GM19438 (cell line): ENCODE measurements at regions not wholly inside any gene's neighbourhood (a gene's known extent, or its start where the extent isn't known, plus 50 kb on each side); places are given as distances from the start of the nearest gene placed in this dataset.
"Not testable (repeated sequence)": the region's sequence is repeated elsewhere in the genome, so short reads cannot be mapped to it uniquely, and the experiment has no call there.

Source experiments
- ATAC-seq: cut with Tn5 transposase; IDR thresholded peaks from one replicate; pipeline ENCODE4 v1.9.1; 2021; ENCODE audit warnings: low read depth; ENCODE audit not compliant: unreplicated experiment

DNA sequence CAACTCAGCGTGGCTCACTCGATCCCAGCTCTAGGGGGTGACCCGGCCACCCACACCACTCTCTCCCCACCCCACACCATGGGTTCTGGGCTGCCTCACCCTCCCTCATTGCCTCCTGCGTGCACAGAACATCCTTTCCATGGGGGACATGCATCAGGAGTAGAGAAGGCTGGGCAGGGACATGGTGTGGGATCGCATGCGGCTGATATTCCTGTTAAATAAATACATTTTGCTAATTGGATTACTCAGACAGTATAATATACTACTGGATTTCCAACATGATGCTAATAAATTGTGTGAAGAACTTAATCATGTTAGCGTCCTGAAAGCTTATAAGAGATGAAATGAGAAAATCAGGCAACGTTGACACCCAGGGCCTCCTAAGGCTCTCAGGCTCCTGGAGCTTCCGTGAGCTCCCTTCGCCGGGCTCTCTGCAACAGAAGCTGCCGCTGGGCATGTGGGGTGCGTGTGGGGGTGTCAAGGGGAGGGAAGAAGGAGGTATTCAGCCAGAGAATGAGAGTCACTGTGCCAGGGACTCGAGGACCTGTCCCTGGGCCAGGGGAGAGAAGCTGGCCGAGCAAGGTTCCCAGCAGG is 173.1 kb upstream of the TNRC6C start:
- no peak for ATAC-seq

DNA sequence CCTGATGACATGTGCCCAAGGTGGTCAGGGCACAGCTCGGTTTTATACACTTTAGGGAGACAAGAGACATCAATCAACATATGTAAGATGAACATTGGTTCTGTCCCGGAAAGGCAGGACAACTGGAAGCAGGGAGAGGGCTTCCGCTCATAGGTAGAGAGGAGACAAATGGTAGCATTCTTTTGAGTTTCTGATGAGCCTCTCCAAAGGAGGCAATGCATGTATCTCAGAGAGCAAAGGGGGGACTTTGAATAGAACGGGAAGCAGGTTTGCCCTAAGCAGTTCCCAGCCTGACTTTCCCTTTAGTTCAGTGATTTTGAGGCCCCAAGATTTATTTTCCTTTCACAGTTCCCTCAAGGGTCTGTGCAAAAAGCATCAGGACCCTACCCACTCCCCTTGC is 172.4 kb upstream of the TNRC6C start:
- no peak for ATAC-seq

DNA sequence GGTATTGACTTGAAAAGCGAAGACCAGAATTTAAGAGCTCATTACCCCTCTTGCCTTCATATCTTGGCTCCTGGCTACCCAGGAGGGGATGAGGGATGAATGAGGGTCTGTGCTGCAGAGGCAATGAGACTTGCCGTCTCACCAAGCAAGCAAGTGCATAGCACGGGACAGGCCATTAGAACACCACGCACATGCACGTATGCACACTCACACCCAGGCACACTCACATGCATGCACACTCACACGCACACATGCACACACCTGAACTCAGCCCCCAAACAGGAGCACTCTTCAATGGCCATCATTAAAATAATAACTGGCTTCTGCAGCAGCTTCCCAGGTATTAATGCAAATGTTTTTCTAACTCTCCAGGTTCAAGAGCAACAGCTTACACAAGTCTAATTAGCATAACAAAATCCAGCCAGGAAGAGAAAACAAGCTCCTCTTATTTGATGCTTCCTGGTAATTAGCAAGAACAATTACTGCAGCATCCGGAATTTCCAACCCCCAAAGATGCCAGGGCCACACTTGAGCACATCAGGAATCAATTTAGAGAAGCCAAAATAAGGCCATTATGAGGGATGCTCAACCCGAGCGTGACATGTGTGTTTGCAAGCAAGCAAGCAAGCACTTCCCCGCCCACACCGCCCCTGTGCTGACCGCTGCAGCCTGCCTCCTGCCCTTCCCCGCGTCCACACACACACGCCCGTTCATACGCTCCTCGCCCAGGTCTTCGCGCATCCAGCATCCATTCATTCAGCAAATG is 171.6 kb upstream of the TNRC6C start:
- no peak for ATAC-seq

DNA sequence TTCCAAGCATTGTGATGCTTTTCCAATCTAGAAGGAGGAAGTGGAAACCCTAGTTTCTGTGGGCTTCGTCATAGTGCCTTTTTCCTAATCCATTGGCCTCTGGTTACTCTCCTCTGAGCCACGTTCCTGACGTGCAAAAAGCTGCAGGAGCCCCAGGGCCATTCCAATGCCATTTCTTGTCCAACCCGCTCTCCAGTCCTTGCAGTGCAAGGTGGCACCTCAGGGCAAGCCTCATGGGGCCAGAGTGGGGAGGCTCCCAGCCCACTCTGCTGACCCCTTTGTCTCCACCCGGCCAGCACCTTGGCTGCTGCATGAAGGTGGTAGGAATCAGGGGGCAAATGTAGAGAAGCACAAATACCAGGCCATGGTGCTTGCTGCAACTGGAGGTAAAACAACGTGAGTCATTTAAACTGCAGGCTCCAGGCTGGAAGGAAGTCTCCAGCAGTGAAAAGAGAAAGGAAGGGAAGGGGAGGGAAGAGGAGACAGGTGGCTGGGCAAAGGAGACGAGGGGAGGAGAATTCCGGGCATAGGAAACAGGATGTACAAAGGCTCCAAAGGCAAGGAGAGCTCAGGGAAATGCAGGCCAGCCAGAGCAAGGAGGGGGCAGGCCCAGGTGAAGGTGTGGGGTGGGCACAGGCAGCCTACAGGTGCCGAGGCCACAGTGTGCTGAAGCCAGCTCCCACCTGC is 168.2 kb upstream of the TNRC6C start:
- no peak for ATAC-seq

DNA sequence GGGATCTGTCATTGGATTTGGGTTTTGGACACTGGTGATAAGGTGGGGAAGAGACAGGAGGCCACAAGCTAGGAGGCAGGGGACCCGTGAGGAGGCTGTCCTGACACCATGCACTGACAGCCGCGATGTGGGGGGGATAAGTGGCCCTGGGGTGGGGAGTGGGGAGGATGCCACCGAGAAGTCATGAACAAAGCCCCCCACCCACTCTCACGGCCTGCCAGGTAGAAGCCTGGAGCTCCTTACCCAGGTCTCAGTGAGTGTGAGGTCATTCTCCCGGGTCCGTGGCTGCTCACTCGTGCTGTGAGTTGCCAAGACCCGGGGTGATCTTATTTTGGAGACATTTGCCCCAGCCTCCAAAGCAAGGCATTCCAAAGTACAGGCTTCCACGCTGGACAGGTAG is 165.9 kb upstream of the TNRC6C start:
- ATAC-seq, result no peak

DNA sequence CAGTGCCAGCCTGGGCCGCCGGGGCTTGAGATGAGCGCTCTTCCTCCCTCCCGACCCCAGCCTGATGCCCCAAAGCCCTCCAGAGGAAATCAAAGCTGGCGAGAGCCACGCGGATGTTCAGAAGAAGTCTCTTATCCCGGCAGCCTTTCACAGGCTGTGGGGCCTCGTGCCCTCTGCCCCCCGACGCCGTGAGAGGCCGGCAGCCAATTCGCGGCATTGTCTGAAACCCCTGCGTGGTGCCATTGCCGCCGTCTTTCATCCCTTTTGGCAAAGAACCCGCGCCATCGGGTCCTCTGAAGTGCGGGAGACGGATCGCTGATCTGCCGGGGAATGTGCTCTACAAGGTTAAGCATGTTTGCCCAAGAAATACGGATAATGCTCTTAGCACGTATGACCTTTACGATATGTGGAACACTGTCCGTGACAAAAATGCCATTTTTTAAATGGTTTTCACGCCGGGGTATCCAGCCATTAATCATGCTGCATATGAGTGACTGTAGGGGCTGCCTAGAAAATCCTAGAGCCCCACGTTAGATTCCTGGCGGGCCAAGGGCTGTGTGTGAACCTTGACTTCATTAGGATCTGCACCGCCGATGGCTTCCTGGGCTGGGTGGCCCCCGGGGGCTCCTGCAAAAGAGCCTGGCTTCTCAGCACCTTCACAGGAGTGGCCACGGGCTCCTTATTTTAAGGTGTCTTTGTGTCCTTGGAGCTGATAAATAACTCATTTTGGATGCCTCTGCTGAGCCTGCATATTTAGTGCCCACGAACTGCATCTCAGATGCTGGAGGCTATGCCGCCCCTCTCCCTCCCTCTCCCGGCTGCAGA is 165.1 kb upstream of the TNRC6C start:
- ATAC-seq, result no peak

DNA sequence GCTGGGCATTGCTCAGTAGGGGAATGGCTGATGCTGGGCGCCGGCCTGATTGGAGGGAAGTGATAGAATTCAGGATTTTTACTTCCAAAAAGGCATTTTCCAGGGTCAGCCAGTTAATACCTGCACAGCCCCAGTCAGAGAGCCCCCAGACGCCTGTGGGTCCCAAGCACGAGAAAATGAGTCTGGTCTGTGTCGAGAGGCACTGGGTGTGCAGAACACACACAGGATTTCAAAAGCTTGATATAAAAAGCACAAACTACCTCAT is 164.6 kb upstream of the TNRC6C start:
- ATAC-seq, result no peak

DNA sequence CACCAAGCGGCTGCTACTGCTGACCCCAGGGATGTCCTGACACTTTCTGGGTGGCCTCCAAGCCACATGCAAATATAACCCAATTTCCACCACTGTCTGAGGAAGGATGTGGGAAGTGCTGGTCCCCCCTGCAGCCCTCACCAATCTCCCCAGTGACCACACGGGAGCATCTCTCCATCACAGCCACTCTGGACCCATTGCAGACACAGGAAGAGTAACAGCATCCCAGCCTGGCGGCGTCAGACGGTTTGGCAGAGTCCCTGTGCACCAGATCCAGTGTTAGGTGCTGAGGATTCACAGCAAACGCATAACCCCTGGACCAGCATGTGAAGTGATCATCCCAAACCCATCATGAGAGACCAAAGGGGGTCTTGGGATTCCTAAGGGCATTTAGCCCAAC is 163.7 kb upstream of the TNRC6C start:
- no peak for ATAC-seq

DNA sequence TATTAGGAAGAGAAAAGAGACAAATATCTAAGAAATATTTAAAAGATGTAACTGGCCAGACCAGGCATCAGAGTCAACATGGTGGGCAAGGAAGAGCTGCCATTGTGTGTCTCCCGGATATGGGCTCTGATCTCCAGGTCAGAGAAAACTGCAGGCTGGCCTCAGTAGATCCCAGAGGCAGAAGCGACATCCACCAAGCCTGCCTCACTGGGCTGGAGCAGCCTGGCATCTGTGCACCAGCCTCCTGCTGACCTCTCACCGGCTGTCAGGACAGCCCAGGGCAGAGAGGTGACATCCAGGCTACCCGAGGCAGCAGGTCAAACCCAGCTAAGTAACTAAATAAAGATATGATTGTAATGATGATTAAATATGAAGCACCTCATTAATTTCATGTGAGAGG is 162.8 kb upstream of the TNRC6C start:
- ATAC-seq, result no peak

DNA sequence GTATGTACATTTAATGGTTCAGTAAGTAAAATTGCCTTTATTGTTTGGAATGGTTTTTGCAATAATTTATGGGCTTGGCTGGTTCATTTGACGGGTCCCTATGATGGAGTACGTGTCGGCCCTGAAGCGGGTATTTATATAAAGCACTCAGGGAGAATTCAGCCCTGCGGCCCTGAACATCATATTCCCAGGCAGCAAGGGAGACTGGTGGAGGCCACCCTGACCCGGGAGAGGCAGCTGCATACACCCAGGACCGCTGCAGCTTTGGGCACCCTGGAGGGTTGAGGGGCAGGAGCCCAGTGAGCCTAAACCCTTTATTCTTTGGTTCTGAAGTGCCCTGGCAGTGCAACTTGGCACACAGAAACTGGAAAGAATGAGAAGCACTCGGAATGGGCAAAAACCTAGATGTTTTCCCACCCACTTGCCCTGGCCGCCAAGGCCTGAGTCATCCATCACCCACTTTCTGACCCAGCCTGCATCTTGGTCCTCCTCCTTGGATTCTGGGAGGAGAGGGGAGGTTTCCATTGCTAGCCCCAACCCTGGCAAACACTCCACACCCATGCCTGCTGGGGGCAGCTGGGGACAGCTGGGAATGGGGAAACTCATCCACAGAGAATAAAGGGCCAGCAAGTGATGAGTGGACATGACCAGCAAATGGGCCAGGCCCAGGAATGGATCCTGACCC is 162.2 kb upstream of the TNRC6C start:
- ATAC-seq, result no peak

DNA sequence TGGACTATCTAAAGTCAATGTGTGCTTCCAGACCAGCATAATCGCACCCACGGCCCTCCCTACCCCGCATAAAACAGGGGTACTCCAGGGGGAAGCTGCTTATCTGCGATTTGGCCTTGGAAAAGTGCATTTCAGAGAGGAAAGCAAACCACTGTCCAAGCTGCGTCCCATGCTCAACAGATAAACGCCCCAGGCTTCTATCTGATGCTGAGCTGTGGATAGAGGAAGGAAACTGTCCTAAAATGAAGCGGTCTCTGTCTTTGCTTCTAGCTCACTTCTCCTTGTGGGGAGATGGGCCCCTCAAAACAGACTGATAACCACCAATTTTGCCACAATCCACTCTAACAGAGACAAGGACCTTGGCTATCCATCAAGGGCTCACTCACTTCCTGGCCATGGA is 160.5 kb upstream of the TNRC6C start:
- ATAC-seq, result no peak

DNA sequence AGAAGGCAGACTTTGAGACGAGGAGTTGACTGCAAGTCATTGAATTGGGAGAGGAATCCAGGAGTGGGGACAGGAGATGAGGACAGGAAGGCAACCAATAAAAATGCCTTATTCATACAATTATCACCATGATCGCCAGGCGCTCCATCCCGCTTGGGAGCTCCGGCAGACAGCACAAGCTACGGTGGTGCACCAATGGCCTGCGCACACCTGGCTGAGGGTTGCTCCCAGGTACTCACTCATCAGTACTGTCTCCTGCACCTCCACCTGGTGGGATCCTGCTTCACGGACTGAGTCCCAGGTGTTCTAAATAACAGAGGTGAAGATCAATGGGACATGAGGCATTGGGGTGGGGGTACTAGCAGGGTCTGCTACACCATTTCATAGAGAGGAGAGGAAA is 160.0 kb upstream of the TNRC6C start:
- no peak for ATAC-seq

DNA sequence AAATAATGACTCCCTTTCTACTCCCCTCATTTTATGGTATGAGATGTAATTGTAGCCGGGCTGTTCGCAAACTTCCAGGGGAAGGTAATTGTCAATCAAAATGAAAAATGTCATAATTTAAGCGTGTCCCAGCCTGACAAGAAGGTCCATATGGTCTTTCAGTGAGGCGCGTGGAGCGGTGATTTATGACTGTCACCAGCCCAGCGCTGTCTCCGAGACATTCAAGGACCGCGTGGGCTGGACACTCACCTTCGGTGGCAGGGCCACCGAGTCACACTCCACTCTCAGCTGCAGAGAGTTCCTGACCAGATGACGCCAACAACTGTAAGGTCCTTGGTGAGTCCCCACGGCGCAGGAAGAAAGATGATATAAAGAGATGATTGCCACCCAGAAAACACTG is 157.7 kb upstream of the TNRC6C start:
- ATAC-seq, result no peak

DNA sequence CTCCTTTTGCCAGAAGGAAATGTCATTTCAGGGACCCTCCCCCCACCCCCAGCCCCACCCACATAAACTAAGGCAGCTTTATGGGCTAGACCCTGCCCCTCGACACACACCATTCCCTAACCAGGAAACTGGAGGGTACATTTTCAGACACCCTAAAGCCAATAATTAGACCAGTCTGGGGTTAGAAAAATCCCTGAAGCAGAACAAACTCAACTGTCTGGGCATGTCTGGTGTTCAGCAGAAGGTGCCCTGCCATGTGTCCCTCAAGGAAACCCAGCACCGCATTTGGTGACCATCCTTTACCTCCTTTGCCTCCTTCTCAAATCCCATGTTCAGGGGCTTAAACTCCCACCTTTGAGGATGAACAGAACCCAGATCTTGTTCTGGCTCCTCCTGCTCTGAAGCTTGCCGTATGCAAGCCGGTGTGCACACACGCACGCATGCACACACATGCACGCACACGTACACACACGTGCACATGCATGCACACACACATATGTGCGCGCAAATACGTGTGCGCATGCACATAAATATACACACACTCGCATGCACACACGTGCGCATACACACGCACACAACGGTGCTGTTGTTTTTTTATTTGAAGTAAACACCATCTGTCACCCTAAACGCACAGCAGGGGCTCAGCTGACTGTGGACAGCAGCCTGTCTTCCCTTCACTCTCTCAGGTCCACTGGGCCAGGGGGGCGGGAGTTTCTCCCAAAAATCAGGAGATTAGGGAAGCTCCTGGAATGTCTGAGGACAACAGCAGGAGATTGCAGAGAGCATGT is 156.8 kb upstream of the TNRC6C start:
- no peak for ATAC-seq

DNA sequence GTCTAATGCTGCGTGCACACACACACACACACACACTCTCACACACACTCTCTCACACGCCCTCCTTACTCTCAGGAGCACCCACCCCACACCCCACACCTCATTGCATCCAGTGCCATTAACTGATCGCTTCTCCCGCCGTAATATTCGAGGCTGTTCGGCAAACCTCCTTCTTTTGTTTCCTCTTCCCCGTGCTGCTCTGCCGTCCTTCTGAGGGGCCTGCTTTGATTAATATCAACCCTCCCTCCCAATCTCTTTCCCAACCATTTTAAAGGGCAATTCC is 156.2 kb upstream of the TNRC6C start:
- no peak for ATAC-seq

DNA sequence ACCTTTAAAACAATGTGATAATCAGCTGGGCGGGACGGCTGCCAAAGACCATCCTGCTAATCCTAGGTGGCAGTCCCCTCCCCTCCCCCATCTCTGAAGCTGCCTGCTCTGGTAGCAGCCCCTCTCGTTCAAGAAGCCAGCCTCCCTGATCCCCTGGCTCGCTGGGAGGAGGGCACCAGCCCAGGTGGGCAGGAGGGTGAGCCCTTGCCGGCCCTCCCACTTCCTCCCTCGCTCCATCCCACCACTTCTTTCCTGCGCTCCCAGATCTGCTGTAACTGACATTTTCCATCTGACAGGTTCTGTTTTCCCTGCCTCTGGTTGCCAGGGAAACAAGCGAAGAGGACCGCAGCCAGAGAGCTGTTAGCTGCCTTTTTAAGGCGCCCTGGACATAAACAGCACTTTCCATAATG is 155.7 kb upstream of the TNRC6C start:
- no peak for ATAC-seq

DNA sequence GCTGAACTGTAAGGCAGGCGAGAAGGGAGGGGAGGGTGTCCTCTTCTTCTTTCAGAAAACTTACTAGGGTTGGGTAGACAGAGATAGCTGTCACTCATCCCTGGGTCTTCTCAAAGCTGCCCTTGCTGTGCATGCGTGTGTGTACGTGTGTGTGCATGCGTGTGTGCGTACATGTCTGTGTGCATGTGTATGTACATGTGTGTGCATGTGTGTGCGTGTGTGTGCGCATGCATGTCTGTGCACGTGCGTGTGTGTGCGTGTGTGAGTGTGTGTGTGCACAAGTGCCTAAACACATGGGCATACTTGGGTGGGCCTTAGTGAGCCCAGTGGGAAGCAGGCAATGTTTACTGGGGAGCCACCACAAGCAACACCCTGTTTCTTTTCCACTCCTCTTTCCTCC is 154.8 kb upstream of the TNRC6C start:
- no peak for ATAC-seq

DNA sequence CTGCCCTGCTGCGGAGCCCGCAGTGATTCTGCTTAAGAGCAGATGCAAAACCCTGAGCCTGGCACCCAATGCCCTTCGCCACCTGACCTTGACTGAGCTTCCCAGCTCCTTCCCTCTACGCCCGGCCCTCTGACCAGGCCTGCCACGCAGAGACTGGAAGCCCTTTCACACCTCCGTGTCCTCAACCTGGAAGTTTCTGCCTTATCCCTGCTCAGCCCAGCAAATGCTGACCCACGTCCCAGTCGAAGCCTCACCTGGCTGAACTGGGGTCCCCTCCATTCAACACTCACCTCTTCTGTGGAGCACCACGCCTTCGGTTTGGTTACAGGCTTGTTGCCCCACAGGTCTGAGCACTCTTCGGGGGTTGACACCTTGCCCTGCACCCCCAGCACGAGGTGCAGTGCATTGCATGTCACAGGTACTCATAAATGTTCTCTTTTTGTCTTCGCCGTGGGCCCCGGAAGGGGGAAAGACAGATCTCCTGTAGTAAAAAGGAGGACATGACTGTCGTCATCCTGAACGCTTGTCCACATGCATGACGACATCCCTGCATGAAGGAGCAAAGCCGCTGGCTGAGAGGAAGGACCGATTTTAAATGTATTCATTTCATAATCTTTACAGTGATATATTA is 153.6 kb upstream of the TNRC6C start:
- ATAC-seq, result no peak

DNA sequence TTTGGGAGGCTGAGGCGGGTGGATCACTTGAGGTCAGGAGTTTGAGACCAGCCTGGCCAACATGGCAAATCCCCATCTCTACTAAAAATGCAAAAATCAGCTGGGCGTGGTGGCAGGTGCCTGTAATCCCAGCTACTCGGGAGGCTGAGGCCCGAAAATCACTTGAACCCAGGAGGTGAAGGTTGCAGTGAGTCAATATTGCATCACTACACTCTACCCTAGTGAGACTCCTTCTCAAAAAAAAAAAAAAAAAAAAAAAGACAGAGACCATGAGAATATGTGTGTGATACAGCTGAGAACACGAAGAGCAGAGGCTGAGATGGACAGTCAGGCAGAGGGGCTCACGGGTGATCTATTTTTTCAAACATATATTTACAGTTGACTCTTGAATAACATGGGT is 152.5 kb upstream of the TNRC6C start:
- not testable (repeated sequence) for ATAC-seq
